Stimulated activated CD8-positive, alpha-beta memory T cell treated with anti-CD3 and anti-CD28 coated beads, Interleukin-12 subunit alpha, Interleukin-12 subunit beta, amount 100 ng/mL, for 4 hours (primary cell): ENCODE measurements at regions not wholly inside any gene's neighbourhood (a gene's known extent, or its start where the extent isn't known, plus 50 kb on each side); places are given as distances from the start of the nearest gene placed in this dataset.

Experiments
- DNase-seq: peaks from one replicate; pipeline ENCODE4 v3.0.0-alpha.2; 2020; ENCODE audit warnings: low read depth

GRCh38 chr4:11910812-11911211, 482.1 kb upstream of the HS3ST1 start:
- no peak for DNase-seq

- no peak for DNase-seq
Observed at GRCh38 chr4:11908712-11909111, 480.0 kb upstream of the HS3ST1 start.

GRCh38 chr4:11908205-11908604, 479.5 kb upstream of the HS3ST1 start:
- no peak for DNase-seq

- no peak for DNase-seq
Observed at GRCh38 chr4:11904846-11905739, 476.4 kb upstream of the HS3ST1 start.

GRCh38 chr4:11904117-11904535, 475.4 kb upstream of the HS3ST1 start:
- DNase-seq: no peak

- no peak for DNase-seq
Observed at GRCh38 chr4:11901089-11901488, 472.4 kb upstream of the HS3ST1 start.

- DNase-seq: no peak
Observed at GRCh38 chr4:11900359-11900758, 471.7 kb upstream of the HS3ST1 start.

GRCh38 chr4:11898796-11899195, 470.1 kb upstream of the HS3ST1 start:
- DNase-seq: no peak

- no peak for DNase-seq
Observed at GRCh38 chr4:11895766-11896165, 467.1 kb upstream of the HS3ST1 start.

- no peak for DNase-seq
Observed at GRCh38 chr4:11894977-11895376, 466.3 kb upstream of the HS3ST1 start.

- no peak for DNase-seq
Observed at GRCh38 chr4:11894221-11894620, 465.5 kb upstream of the HS3ST1 start.

- no peak for DNase-seq
Observed at GRCh38 chr4:11889099-11889498, 460.4 kb upstream of the HS3ST1 start.

GRCh38 chr4:11881947-11882346, 453.3 kb upstream of the HS3ST1 start:
- DNase-seq: no peak

- no peak for DNase-seq
Observed at GRCh38 chr4:11881364-11881763, 452.7 kb upstream of the HS3ST1 start.

- no peak for DNase-seq
Observed at GRCh38 chr4:11878241-11878640, 449.5 kb upstream of the HS3ST1 start.

- DNase-seq: no peak
Observed at GRCh38 chr4:11876104-11876503, 447.4 kb upstream of the HS3ST1 start.

- no peak for DNase-seq
Observed at GRCh38 chr4:11869191-11869870, 440.6 kb upstream of the HS3ST1 start.

- DNase-seq: no peak
Observed at GRCh38 chr4:11866391-11866790, 437.7 kb upstream of the HS3ST1 start.

GRCh38 chr4:11860996-11861395, 432.3 kb upstream of the HS3ST1 start:
- DNase-seq: no peak

- no peak for DNase-seq
Observed at GRCh38 chr4:11857881-11858280, 429.2 kb upstream of the HS3ST1 start.

GRCh38 chr4:11847167-11847566, 418.5 kb upstream of the HS3ST1 start:
- DNase-seq: no peak

GRCh38 chr4:11843927-11844326, 415.2 kb upstream of the HS3ST1 start:
- DNase-seq: no peak

- no peak for DNase-seq
Observed at GRCh38 chr4:11843340-11843739, 414.6 kb upstream of the HS3ST1 start.
